HCT116 (cell line): ENCODE measurements at regions not wholly inside any gene's neighbourhood (a gene's known extent, or its start where the extent isn't known, plus 50 kb on each side); places are given as distances from the start of the nearest gene placed in this dataset.

Experiments
- ATF3 ChIP-seq: IDR thresholded peaks from 2 replicates; pipeline ENCODE4 v1.6.1; 2012
- CTCF ChIP-seq, 3 experiments: fragments of 200-600 bp in 1 of 3; sonication (generic) in 1 of 3; IDR thresholded peaks in 2 of 3; conservative IDR thresholded peaks in 1 of 3; 2 replicates each; pipeline ENCODE4 v1.5.1; 2012 to 2017; ENCODE audit warnings: low read depth in 2 of 3, low read length in 2 of 3, antibody characterized with exemption in 1 of 3, borderline replicate concordance in 1 of 3, control low read depth in 1 of 3, mild to moderate bottlenecking in 1 of 3, mixed read lengths in 1 of 3, mixed run types in 1 of 3, moderate library complexity in 1 of 3; ENCODE audit not compliant: insufficient read depth in 1 of 3
- EZH2 ChIP-seq: fragments of 200-600 bp; sonication (generic); IDR thresholded peaks from 2 replicates; pipeline ENCODE4 v1.6.1; 2017; ENCODE audit warnings: antibody characterized with exemption, mixed run types
- EZH2phosphoT487 ChIP-seq: fragments of 200-600 bp; IDR thresholded peaks from 2 replicates; pipeline ENCODE4 v1.6.1; 2018; ENCODE audit warnings: antibody characterized with exemption, borderline replicate concordance
- JUND ChIP-seq: IDR thresholded peaks from 2 replicates; pipeline ENCODE4 v1.6.1; 2012
- POLR2A ChIP-seq: IDR thresholded peaks from 2 replicates; pipeline ENCODE4 v1.7.0; 2011; ENCODE audit warnings: borderline replicate concordance; ENCODE audit not compliant: insufficient read depth, insufficient read length; ENCODE audit errors: extremely low read depth
- POLR2AphosphoS5 ChIP-seq: IDR thresholded peaks from 2 replicates; pipeline ENCODE4 v1.6.1; 2011; ENCODE audit warnings: mild to moderate bottlenecking, low read depth, low read length, moderate library complexity
- RAD21 ChIP-seq: IDR thresholded peaks from 2 replicates; pipeline ENCODE4 v1.6.1; 2012; ENCODE audit warnings: low read depth, mild to moderate bottlenecking
- SP1 ChIP-seq: IDR thresholded peaks from 2 replicates; pipeline ENCODE4 v1.6.1; 2012; ENCODE audit warnings: low read depth
- YY1 ChIP-seq: IDR thresholded peaks from 2 replicates; pipeline ENCODE4 v1.6.1; 2011; ENCODE audit warnings: low read length, low read depth, moderate library complexity, mild to moderate bottlenecking; ENCODE audit not compliant: insufficient replicate concordance; ENCODE audit errors: extremely low read depth
- ZBTB33 ChIP-seq: IDR thresholded peaks from 2 replicates; pipeline ENCODE4 v1.6.1; 2011; ENCODE audit warnings: mild to moderate bottlenecking, low read length, moderate library complexity; ENCODE audit not compliant: insufficient replicate concordance; ENCODE audit errors: extremely low read depth
- ZNF274 ChIP-seq: fragments of 200-500 bp; sonication (Bioruptor generic); IDR thresholded peaks from 2 replicates; pipeline ENCODE4 v1.6.1; 2014; ENCODE audit warnings: mild to moderate bottlenecking, low read depth, low read length, inconsistent platforms

GRCh38 chr5:56558131-56558745, 257.1 kb upstream of the MAP3K1 start:
- no peak for TF ChIP-seq CTCF (IDR thresholded peaks at IDR 0.05 in 2 of 3, conservative IDR thresholded peaks at IDR 0.05 in 1 of 3; ENCODE audit: borderline replicate concordance in 1 of 3, insufficient read depth in 1 of 3, low read depth in 2 of 3, low read length in 2 of 3)
- no peak for TF ChIP-seq ATF3
- no peak for TF ChIP-seq ZBTB33
- no peak for TF ChIP-seq EZH2phosphoT487
- no peak for TF ChIP-seq ZNF274
- TF ChIP-seq POLR2A = no peak
- TF ChIP-seq YY1 = no peak
- TF ChIP-seq JUND = no peak
- no peak for TF ChIP-seq POLR2AphosphoS5
- no peak for TF ChIP-seq SP1
- TF ChIP-seq RAD21 = no peak
- no peak for TF ChIP-seq EZH2
